Activated CD4-positive, alpha-beta T cell treated with anti-CD3 and anti-CD28 coated beads for 24 hours (primary cell): ENCODE measurements at regions not wholly inside any gene's neighbourhood (a gene's known extent, or its start where the extent isn't known, plus 50 kb on each side); places are given as distances from the start of the nearest gene placed in this dataset.
"Not testable (repeated sequence)": the region's sequence is repeated elsewhere in the genome, so short reads cannot be mapped to it uniquely, and the experiment has no call there.

ENCODE experiments used
- DNase-seq, 2 donors: peaks; one replicate each; pipeline ENCODE4 v3.0.0-alpha.2; 2020; ENCODE audit warnings: low read depth in 2 of 2

DNA sequence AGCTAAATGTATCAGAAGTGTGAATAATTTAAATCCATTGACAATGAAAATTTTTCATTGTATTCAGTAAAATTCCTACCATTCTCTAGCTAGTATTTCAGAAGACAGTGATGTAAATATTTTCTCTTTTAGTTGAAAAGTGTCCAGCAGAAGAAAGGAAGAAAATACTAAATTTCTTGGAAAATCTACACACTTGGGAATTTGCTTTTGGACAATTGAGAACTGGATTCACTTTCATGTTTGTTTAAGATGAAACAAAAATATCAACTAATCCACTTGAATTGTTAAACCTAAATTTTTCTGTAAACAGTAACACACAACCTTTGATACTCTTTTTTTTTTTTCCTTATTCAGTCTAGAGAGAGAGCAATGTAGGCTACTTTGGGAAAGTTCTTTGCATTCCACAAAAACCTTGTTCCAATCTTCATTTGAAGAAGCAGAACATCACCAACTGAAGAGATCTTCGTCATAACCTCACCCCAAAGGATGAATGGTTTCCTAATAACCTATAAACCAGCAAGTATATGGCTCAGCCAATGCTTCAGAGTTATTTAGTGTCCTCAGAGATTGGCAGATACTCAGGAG is 155.1 kb upstream of the GORAB start:
- no peak for DNase-seq

- no peak for DNase-seq
These were observed 154.5 kb upstream of the GORAB start for GRCh38 chr1:170377440-170377839.

- DNase-seq: no peak
These were observed 153.9 kb upstream of the GORAB start for GRCh38 chr1:170377896-170378634.

DNA sequence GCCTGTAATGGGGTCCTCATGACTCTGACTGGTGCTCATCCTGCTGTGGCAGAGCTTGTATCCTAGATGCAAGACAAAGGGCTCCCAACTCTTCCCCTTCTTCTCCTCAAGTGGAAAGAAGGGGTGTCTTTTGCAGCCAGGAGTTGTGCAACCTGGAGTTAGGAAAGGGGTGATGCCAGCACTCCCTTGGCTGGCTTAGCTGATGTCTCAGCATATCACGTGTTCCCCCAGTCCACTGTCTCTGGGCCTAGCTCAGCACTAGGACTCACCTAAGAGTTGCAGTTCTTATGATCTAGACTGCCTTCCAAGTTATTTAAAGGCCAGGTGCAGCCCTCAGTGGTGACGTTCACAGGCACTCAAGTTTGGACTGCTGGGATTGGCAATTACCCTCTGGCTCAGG is 146.2 kb upstream of the GORAB start:
- no peak for DNase-seq

DNA sequence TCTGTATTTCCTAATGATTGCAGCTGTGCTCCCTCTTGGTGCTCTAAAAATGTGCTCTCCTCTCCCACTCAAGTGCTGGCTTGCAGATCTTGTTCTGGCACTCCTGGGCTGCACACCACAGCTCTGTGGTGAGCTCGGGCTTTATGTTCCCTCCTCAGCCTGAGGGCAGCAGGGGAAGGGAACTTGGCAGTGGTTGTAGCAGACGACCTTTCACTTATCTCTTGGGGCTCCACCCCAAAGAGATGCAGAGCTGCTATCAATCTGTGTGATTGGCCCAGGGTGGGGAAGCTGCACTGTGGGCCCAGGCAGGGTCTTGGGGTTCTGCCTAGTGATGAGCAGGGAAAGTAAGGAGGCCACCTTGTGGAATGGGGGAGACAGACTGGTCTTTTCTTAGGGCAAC is 143.5 kb upstream of the GORAB start:
- DNase-seq: no peak

- no peak for DNase-seq
These were observed 136.8 kb upstream of the GORAB start for GRCh38 chr1:170395149-170395548.

DNA sequence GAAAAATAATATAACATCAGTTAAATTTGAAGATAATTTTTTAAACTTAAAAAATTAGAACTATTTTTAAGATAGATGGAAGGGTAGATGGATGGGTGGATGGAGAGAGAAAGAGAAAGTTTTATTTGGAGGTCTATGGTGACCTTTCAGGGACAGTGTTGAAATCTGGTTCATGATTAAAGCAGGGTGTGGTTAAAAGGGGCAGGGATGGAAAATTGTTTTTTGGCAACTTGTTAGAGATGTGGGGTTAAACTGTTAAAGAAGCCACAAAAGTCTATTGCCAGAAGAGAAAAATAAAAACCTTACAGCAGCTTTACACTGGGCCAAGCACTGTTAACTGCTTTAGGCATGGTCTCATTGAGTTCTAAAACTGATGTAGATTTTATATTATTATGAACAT is 134.9 kb upstream of the GORAB start:
- no peak for DNase-seq

- DNase-seq: no peak
These were observed 129.3 kb upstream of the GORAB start for GRCh38 chr1:170402476-170403311.

- no peak for DNase-seq
These were observed 124.8 kb upstream of the GORAB start for GRCh38 chr1:170407138-170407537.

DNA sequence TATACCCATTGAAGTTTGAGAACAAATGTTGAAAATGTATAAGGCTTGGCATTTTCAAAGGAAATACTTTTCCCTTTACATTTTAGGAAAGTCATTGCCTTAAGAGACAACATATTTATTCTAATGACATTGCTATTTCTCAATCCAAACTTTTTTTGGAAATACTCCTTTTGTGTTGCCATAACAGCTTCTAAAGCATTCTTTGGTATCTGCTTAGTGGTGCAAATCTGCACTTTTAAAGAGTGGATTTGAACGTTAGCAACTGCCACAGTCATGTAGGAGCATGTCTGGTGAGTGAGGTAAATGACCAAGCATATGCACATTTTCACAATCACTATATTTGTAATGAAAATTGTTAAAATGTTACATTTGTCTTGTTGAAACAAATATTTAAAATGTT is 124.4 kb upstream of the GORAB start:
- DNase-seq: no peak

DNA sequence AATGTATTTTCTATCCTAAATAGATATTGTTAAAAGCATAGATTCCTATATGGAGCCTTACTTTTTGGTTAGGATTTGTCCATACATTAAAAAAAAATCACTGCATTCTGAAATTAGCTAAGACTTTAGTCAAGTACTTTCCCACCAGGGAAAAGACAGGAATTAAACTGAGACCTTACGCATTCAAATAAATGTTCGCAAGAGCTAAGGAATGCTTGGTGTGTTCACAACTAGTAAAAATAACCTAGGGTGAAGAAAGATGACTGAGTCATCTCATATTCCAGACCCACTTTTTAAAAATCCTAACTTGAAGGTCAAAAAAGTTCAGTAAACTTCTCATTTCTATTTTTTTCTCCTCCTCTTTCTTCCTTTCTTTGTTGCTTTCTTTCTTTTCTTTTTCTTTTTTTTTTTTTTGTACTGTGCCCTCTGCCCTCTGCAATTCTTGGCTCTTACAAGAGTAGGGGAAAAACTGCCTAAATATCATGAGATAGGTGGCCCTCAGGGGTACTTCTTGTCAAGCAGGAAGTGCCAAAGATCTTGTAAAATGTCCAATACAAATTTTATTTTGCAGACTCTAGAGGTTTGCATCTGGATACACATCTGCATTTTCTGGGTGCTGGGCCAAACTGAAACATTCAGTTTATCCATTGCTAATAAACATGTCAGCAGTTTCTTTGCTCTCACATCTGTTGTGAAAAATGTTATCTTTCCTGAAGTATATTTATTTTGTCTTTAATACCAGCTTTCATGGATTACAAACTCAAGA is 121.4 kb upstream of the GORAB start:
- DNase-seq: no peak

- no peak for DNase-seq
These were observed 116.8 kb upstream of the GORAB start for GRCh38 chr1:170414989-170415709.

GRCh38 chr1:170415710-170416372 is 116.1 kb upstream of the GORAB start:
- no peak for DNase-seq

GRCh38 chr1:170424346-170424745 is 107.6 kb upstream of the GORAB start:
- DNase-seq: no peak

DNA sequence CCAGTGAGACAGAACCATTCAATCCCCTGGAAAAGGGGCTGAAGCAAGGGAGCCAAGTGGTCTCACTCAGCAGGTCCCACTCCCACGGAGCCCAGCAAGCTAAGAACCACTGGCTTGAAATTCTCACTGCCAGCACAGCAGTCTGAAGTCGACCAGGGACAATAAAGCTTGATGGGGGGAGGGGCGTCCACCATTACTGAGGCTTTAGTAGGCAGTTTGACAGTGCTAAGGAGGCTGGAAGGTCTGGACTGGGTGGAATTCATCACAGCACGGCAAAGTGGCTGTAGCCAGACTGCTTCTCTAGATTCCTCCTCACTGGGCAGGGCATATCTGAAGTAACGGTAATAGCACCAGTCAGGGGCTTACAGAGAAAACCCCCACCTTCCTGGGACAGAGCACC is 105.4 kb upstream of the GORAB start:
- no peak for DNase-seq

GRCh38 chr1:170427002-170427401 is 105.0 kb upstream of the GORAB start:
- not testable (repeated sequence) for DNase-seq

DNA sequence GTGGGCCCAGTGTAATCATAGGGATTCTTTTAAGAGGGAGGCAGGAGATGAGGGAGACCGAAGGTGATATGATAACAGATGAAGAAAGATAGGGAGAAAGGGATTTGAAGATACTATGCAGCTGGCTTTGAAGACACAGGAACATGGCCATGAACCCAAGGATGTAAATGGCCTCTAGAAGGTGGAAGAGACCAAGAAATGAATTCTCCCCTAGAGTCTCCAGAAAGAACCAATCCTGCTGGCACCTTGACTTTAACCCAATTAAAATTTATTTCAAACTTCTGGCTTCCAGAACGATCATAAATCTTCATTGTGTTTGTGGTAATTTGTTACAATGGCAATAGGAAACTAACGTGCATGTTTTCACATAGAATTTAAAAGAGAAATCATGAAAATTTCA is 95.0 kb upstream of the GORAB start:
- DNase-seq: no peak

GRCh38 chr1:170445096-170445495 is 86.9 kb upstream of the GORAB start:
- DNase-seq: no peak

DNA sequence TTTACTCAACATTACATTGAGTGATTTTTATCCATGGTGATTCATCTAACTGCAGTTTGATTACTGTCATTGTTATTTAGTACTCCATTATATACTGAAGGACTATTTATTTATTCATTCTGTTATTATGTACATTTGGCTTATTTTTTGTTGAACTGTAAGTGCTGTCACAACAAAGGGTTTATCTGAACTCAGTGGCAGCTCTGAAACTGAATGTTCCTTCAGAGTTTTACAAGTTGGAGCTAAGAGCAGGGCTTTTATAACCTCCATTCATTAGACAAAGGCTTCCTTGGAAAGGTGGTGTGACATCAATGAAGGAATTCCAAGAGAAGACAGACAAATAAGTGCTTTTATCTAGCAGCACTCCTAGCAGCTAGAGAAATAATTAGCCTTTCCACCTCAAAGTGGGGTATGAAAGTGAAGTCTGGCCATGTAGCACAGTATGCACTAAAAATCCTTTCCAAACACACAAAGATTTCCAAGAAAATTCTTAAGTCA is 83.3 kb upstream of the GORAB start:
- DNase-seq: no peak

GRCh38 chr1:170457325-170458050 is 74.5 kb upstream of the GORAB start:
- DNase-seq: peak in 1 of 2 donors; percentile 2
